ENCODE measurements at regions not wholly inside any gene's neighbourhood (a gene's known extent, or its start where the extent isn't known, plus 50 kb on each side); places are given as distances from the start of the nearest gene placed in this dataset.

DNA sequence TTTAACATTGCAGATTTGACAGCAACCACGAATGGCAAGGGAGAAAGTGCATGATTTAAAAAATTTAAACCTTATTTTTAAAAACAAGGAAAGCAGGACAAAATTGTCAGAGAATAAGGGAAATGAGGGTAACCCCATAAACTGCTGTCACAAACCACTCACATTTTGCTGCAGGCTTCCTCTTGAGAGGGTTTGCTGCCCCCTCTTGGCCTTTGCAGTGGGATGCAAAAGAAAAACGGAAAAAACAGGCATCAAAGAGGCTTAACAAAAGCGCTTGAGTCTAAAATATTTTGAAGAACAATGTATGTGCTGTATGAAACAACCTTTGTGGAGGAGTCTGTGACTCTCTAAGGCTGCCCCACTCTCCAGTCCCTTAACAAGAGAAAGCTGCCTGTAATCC lies 91.6 kb downstream of the TMX3 start:
- Histone ChIP-seq H3K9me3 (no peaks in the 10 kb centered on the region), H3K4me1 (no peaks in the 10 kb centered on the region), H3K4me3 (no peak overlapping the region), H3K27me3 (no peaks in the 10 kb centered on the region), H3K27ac (no peak overlapping the region), H3K36me3 (no peaks in the 10 kb centered on the region)
- intact Hi-C loops (cut with DNase I): no loop called here
- TF ChIP-seq, protein P1, sequence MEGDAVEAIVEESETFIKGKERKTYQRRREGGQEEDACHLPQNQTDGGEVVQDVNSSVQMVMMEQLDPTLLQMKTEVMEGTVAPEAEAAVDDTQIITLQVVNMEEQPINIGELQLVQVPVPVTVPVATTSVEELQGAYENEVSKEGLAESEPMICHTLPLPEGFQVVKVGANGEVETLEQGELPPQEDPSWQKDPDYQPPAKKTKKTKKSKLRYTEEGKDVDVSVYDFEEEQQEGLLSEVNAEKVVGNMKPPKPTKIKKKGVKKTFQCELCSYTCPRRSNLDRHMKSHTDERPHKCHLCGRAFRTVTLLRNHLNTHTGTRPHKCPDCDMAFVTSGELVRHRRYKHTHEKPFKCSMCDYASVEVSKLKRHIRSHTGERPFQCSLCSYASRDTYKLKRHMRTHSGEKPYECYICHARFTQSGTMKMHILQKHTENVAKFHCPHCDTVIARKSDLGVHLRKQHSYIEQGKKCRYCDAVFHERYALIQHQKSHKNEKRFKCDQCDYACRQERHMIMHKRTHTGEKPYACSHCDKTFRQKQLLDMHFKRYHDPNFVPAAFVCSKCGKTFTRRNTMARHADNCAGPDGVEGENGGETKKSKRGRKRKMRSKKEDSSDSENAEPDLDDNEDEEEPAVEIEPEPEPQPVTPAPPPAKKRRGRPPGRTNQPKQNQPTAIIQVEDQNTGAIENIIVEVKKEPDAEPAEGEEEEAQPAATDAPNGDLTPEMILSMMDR (IDR thresholded peaks at IDR 0.05): peak; percentile 40 to 52
- DNase-seq: peak in 2 of 4 donors; percentile 43 to 75
- ATAC-seq: peak; percentile 70

DNA sequence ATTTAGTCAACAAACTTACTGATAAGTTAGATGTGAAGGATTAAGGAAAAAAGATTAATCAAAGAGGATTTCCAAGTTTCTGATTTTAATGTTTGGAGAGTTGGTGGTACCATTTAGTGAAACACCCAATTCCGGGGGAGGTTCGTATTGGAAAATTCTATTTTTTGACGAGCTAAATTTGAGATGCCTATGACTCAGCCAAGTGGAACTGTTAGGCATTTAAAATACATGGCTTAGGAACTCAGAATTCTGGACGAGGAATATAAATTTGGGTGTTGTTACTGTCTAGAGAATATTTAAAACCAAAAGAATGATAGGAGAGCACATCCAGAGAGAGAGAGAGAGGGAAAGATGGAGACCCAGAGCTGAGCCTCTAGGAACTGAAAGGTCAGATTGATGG lies 103.6 kb downstream of the TMX3 start:
- intact Hi-C loops (cut with DNase I): no loop called here
- ATAC-seq (no peak), DNase-seq (no peak)
- H3K27me3 ChIP-seq: no peaks in the 10 kb centered on the region
- no peaks in the 10 kb centered on the region for H3K9me3 ChIP-seq
- no peaks in the 10 kb centered on the region for H3K36me3 ChIP-seq
- TF ChIP-seq, protein P1 (IDR thresholded peaks at IDR 0.05): no peak
- H3K4me3 ChIP-seq: no peak overlapping the region
- H3K27ac ChIP-seq: no peak overlapping the region
- H3K4me1 ChIP-seq: no peaks in the 10 kb centered on the region

DNA sequence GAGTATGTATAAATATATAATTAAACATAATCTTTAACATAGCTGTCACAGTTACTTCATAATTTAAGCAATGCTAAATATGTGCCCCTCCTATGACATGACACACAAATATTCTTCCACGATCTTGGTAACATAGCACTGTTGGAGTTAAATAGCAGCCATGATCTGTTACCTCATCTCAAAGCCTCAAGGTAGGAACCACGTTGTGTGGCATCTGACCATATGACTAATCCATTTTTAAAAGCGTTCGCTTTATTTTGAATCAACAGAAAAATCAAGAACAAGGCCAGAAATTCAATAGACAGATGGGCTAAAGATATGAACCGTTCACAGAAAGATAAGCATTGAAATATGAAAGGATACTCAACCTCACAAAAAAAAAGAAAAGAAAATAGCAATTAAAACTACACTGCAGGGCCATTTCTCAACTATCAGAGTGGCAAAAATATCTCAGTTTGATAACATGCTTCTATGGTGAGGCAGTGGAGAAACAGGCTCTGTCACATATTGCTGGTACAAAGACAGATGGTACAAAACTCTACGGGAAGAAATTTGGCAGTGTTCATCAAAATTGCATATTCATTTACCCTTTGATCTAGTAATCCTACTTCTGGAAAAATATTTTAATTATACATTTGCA lies 105.9 kb downstream of the TMX3 start:
- intact Hi-C loops (cut with DNase I): no loop called here
- no peaks in the 10 kb centered on the region for H3K36me3 ChIP-seq

GRCh38 chr18:68607852-68608251 lies 107.1 kb downstream of the TMX3 start:
- Histone ChIP-seq H3K36me3 (no peaks in the 10 kb centered on the region), H3K9me3 (no peaks in the 10 kb centered on the region), H3K4me1 (no peaks in the 10 kb centered on the region), H3K4me3 (no peak overlapping the region), H3K27me3 (no peaks in the 10 kb centered on the region), H3K27ac (no peak overlapping the region)
- intact Hi-C loops (cut with DNase I): no loop called here
- TF ChIP-seq, protein P1 (IDR thresholded peaks at IDR 0.05): no peak
- DNase-seq (no peak), ATAC-seq (no peak)

More for the DNA sequence above, 105.9 kb downstream of the TMX3 start:
- Histone ChIP-seq H3K27me3 (no peaks in the 10 kb centered on the region), H3K4me1 (no peaks in the 10 kb centered on the region), H3K9me3 (no peaks in the 10 kb centered on the region), H3K4me3 (no peak overlapping the region), H3K27ac (no peak overlapping the region)
- TF ChIP-seq, protein P1 (IDR thresholded peaks at IDR 0.05): no peak
- DNase-seq (no peak), ATAC-seq (no peak)

GRCh38 chr18:68604256-68604655 lies 110.7 kb downstream of the TMX3 start:
- H3K27ac ChIP-seq: no peak overlapping the region
- no peak overlapping the region for H3K4me3 ChIP-seq
- no peaks in the 10 kb centered on the region for H3K9me3 ChIP-seq
- no peaks in the 10 kb centered on the region for H3K4me1 ChIP-seq
- H3K27me3 ChIP-seq: no peaks in the 10 kb centered on the region
- no peak for DNase-seq
- TF ChIP-seq, protein P1 (IDR thresholded peaks at IDR 0.05): no peak
- ATAC-seq: no peak
- H3K36me3 ChIP-seq: no peaks in the 10 kb centered on the region
- intact Hi-C loops (cut with DNase I): no loop called here

All from left lung (tissue), 4 donors.